NCI-H2081 (cell line): ENCODE measurements at regions not wholly inside any gene's neighbourhood (a gene's known extent, or its start where the extent isn't known, plus 50 kb on each side); places are given as distances from the start of the nearest gene placed in this dataset.
"Not testable (repeated sequence)": the region's sequence is repeated elsewhere in the genome, so short reads cannot be mapped to it uniquely, and the experiment has no call there.

ENCODE experiments used
- DNase-seq, 2 experiments: peaks; one replicate each; lab custom pipeline; 2025; lab: John Stamatoyannopoulos, UW

DNA sequence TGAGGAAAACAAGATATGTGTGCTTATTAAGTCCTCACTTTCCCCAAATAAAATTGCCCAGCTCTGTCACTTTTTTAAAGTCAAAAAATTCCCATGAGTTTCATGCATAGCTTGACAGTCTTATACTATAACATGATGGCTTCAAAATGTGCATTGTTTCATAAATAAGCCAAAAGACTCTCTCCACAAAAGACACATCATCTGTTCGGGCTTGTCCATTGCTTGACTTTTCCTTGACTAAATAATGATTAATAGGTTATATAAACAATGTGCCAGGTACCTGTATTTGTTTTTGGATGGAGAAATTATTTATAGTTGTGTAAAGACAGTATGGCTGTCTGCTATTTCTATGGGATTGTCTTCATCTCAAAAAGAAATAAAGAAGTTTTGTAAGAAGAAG is 329.2 kb upstream of the KLF3 start:
- no peak for DNase-seq

DNA sequence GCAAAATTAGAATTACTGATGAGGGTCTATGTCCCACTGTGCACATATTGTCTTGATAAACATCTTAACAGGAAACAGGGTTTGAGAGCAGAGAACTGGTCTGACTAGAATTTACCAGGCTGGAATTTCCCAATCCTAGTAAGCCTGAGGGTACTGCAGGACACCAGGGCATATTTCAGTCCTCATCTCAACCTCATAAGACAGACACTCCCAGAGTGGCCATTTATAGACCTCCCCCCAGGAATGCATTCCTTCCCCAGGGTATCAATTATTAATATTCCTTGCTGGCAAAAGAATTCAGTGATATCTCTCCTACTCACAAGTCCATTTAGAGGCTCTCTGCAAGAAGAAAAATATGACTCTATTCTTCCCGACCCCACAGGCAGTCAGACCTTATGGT is 325.1 kb upstream of the KLF3 start:
- DNase-seq = not testable (repeated sequence)

DNA sequence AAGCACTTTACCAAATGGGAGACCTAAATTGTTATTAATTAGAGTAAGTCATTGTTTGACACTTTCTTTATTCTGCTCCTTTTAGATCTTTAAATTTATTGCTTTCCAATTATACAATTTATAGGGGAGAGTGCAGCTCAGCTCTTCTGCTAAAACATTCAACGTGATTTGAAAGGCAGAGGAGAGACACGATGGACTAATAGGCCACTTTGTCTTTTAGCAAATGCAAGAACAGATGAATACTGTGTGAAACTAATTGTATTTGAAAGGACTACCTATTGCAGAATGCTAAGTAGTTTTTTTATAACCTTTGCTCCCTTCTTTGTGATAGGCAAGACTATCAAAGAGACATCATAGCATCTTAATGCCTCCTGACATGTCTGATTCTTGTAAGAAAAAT is 320.4 kb upstream of the KLF3 start:
- DNase-seq = peak in 1 of 2 experiments; percentile 3

DNA sequence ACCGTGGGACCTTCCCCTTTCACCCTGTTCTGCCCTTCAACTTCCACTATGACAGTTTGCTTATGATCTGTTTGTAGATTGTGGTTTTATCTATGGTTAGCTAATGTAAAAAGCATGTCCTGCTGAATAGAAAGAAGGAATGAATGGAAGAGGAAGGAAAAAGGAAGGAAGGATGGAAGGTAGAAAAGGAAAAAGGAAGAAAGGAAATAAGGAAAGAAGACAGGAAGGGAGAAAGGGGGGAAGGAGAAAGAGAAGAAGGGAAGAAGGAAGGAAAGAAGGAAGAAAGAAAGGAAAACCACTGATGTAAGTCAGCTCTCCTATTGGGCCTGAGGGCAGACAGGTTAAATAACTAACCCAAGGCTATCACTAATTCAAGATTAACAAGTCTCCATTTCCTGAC is 319.1 kb upstream of the KLF3 start:
- DNase-seq = no peak

DNA sequence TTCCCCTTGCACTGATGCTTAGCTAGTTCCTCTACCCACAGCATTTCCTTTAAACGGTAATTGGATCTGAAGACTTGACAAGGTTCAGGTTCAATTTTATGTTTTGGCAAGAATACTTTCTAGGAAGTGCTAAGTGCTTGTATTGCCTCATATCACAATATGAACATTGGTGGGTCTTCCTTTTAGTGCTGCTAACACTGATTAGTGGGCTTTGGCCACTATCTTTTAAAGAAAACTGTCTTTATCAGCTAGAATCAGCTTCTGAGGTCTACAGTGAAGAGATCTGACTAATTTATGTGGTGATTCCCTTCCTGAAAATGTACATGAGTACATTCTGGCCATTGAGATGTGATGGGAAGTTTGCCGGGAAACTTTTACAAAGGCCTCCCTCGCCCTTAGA is 316.7 kb upstream of the KLF3 start:
- DNase-seq = no peak

DNA sequence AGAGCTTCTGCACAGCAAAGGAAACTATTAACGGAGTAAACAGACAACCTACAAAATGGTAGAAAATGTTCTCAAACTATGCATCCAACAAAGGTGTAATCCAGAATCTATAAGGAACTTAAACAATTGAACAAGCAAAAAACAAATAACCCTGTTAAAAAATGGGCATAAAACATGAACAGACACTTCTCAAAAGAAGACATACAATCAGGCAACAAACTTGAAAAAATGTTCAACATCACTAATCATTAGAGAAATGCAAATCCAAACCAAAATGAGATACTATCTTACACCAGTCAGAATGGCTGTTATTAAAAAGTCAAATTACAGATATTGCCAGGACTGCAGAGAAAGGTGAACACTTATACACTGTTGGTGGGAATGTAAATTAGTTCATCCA is 309.6 kb upstream of the KLF3 start:
- no peak for DNase-seq

DNA sequence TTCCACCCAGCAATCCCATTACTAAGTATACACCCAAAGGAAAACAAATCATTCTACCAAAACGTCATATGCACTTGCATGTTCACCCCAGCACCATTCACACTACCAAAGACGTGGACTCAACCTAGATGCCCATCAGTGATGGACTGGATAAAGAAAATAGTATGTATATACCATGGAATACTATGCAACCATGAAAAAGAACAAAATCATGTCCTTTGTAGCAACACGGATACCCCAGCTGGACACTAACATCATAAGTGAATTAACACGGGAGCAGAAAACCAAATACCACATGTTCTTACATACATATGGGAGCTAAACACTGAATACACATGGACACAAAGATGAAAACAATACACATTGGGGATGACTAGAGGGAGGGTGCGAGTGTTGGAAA is 309.1 kb upstream of the KLF3 start:
- DNase-seq = no peak

DNA sequence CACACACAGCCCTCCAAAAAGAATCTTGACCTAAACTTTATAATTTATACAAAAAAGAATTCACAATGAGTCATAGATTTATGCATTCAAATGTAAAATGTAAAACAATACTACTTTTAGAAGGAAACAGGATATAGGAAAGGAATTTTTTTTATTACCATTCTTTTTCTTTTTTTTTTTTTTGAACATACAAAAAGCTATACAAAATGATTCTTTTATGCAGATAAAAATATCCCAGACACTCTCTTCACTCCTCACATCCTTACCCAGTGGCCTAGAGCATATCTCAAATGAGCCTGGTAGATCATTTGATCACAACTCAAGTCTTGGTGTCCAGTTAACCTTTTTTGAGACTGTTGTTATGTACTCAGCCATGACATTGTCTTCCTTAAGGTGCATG is 307.3 kb upstream of the KLF3 start:
- DNase-seq = no peak

DNA sequence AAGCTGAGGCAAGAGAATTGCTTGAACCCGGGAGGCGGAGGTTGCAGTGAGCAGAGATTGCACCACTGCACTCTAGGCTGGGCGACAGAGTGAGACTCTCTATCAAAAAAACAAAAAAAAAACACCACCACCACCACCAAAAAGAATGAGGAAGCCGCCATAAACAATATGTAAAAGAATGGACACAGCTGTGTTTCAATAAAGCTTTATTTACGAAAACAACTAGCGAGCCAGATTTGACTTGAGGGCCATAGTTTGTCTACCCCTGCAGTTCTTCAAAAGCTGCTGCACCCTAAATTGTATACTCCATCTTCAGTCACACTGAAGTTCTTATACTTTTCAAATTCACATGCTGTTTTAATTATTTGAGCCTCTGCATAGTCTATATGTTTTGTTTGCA is 306.5 kb upstream of the KLF3 start:
- DNase-seq = no peak

DNA sequence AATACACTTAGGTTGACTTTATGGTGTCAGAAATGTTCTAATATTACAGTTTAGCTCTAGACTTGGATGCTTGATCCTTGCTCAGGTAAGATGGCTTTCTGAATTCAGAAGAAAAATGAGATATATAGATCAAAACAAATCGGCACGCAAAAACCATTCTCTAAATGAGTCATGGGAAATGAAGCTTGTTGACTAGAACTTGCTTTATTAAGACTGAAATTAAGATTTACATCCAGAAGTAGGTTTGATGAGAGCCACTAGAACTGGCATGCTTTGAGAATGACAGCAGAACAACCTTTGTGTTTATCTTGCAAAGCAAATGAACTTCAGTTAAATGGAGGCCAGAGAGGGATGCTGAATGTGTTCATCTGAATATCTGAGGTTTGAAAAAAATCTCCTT is 304.9 kb upstream of the KLF3 start:
- DNase-seq = no peak

DNA sequence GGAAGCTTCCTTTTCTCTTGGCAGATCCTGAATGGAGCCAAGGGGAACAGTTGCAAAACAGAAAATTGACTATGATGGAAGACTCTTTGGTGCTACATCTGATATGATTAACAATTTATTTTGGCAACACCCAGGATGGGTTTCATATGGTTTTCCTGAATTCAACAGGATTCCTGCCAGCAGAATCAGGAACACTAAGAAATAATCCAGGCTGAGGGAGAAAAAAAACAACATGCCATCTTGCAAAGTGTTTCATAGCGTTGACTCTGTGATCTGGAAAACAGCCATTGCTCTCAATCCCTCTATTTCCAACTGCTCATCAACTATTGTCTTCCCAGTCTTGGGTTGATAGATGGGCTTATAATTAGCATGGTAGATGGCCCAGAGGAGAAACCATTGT is 303.8 kb upstream of the KLF3 start:
- no peak for DNase-seq

DNA sequence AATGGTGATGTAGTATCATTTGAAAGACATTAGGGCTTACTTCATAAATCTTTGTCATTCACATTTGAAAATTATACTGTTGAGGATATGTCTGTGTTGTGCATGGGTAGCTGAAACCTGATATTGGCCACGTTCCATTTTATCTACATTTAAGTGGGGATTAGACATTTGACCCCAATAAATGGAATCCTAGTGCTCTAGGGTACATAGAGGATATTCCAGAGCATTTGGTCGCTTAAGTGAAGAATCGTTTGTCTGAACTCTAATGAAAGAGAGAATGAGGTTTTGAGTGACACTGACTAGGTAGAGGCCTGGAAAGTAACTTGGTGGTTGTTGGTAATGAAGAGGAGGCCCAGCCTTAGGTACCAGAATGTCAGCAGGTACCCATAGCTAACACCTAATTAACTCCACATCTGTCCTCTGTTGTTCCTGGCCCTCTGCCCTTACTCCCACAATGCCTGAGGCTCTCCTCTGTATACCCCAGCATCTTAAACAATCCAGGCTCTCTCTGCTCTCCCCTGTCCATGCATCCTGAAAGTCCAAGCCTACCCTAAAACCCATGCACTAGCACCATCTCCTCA is 299.5 kb upstream of the KLF3 start:
- DNase-seq = peak; percentile 22 to 52

DNA sequence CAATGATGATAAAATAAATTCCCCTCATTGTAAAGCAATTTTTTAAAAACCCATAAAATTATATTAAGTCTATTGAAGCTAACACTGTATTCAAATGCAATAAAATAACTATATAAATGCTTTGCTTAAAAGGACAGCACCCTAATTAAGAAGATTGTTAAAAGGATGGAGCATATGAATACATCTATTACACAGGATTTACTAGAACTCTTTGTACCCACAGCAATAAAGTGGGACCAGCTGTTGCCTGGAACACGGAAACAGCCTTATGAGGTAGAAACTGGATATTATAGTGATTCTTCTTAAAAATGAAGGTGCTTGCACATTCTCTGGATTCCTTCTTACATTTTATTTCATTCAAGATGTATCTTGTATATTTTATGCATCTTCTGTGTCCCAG is 298.7 kb upstream of the KLF3 start:
- no peak for DNase-seq

DNA sequence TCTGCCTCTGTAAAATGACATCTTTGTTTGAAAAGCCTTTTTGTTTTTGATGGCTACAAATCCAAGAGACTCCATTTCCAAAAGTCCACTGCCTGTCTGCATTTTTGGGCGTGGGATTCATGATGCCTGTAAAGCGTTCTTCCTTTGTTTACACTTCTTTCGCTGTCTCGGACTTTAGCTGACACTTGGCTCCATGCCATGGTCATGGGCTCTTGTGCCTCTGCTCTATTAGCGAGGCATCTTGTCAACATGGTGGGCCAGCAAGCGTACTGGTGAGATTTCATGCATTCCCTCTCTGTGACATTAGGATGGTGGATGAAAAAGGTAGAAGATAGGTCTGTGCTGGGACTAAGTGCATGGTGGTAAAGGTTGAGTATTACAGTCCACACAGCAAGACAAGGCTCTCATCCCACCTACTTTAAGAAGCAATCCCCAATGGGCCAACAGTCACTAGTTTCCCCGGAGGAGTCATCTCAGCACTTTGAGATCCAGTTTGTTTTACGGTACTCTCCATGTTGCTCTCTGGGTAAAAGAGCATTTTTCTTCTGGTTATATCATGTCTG is 298.2 kb upstream of the KLF3 start:
- DNase-seq = peak in 1 of 2 experiments; percentile 31

DNA sequence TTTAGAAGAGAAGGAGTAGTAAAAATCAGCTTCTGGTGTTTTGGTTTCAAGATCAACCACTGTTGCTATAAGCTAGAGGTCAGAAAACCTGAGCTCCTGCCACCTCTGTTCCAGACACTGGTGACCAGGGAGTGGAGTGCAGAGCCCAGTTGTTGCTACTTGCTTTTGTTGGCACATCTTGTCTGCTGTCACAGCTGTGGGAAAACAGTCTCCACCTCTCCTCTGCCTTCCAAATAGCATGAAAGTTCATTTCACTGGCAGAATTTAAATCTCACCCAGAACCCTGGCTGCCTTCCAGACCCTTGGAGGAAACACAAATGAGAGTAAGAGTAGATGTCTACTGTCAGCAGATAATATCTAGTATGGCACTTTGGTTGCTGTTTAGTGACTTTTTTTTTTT is 297.5 kb upstream of the KLF3 start:
- DNase-seq = no peak

DNA sequence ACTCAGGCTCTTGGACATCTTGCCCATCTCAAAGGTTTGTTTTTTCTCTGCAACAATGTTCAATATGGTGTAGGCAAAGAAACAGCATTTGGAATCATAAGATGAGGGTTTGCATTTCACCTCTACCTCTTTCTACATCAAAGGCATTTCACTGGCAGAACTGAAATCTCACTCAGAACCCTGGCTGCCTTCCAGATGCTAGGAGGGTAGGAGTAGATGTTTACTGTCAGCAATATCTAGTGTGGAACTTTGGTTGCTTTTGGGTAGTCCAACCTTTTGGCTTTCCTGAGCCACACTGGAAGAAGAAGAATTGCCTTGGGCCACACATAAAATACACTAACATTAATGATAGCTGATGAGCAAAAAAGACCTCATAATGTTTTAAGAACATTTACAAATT is 297.0 kb upstream of the KLF3 start:
- no peak for DNase-seq

DNA sequence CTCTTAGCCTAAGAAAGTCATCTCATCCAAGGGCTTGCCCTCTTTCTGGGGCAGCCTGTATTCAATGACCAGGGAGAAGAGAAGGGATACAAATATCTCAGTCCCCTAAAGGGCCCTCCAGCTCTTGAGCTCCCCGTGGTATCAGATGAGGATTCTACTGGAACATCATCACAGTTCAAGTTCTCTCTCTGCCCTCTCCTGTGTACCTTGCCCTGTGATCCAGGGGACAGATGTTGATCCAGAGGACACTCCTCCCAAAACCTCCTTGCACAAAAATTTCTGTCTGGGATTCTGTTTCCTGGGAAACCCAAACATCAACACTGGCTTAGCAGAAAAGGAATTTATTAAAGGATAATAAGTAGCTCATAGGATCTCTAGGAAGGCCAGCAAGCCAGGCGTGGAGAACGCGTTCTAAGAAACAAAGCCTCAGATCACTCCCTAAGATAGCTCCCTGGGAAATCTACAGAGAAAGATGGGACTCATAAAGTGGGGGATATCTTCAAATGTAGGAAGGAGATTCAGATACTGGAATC is 296.3 kb upstream of the KLF3 start:
- DNase-seq = no peak

DNA sequence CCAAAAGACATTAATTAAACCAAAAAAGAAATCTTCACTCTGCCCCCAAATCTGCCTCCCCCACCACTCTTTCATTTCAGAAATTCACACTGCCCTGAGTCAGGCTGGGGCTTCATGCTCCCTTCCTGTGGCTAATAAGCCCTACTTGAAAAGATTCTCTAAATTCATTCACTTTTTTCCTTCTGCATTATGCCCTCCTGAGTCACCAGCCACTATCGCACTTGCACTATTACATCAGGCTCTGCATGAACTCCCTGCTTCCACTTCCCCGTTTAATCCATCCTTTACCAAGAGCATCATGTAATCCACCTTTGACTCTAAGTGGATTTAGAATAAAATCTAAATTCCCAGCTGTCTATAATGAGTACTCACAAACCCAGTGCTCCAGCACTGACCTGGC is 295.4 kb upstream of the KLF3 start:
- DNase-seq = no peak

DNA sequence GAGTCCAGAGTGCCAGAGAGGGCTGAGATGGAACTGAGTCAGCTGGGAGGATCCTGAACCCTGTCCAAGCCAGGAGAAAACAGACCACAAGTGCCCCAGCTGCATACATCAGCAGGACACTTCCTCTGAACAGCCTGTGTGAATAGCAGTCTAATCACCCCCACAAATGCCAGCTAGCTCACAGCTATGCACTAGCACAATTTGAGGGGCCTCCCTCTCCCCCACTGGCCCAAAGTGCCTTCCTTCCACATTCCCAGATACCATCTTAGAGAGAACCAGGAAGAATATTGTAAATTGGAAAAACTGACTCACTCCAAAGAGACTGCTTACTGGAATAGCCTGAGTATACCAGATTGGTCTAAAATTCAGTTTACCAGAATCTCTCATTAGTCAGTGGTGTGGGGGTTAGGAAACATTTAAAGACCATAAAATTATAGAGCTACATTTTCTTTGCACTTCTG is 292.6 kb upstream of the KLF3 start:
- peak in 1 of 2 experiments; percentile 2 for DNase-seq

DNA sequence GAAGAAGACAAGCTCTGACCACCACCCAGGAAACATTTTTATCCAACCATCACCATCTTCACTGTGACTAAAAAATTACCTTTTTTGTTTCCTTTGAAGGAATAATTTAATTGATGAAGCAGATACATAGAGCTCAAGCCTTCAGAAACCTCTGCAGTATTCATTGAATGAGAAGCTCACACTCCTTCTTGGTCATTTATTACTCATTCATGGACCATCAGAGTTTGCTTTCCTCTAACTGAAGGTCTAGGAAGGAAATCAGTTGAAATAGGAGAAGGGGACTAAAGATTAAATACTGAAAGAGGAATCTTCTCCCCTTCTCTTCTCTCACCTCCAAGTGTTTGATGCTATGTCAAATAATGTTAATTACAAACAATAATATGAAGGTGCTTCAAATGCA is 290.6 kb upstream of the KLF3 start:
- no peak for DNase-seq

DNA sequence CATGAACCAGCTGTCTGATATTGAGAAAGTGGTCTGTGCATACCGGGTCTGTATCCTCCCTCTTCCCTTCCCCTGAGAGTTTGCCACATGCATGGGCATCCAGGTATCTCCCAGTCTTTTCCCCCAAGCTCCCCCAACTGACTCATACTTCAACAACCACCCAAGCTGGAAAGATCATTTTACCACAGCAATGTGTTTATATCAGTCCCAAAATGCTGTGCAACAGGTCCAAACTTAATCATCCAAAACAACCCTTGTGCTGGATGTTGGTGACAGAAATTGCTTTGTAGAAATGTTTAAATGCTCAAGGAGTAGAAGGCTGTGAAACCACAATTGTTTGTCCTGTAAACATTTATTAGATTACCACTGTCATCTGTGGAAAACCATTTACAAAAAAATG is 286.8 kb upstream of the KLF3 start:
- no peak for DNase-seq

DNA sequence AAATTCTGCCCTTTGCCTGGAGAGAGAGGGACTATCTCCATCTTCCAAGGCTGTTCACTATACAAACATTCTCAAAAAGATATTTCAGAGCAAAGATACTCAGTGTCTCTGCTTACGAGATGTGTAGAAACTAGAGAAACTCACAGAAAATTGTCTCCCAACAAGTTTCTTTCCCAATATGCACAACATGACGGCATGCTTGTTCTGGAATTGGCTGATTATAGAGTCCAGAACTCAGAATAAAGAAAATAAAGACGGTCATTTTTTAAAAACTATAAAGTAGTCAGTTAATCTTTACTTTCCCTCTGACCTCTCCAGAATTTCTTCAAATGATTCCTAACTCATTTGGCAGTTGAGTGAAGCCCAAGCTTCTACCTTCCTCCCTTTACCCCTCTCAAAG is 285.5 kb upstream of the KLF3 start:
- DNase-seq = no peak

DNA sequence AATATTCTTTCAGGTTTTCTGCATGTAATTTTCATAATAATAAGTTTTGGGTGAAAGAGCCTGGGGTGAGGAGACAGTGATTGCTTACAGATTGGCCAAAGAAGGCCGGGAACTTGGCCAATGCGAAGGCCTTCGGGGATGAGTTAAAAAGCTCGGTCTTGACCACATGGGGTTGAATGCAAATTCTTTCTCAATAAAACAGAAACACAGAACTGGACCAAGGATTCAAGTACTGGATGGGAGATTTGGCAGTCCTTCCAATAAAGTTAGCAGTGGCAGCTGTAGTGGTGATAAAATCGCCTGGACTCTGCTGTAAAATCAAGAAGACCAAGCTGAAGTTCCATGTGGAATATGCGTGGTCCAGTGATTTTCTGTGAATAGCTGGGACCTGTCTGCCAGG is 282.2 kb upstream of the KLF3 start:
- no peak for DNase-seq

DNA sequence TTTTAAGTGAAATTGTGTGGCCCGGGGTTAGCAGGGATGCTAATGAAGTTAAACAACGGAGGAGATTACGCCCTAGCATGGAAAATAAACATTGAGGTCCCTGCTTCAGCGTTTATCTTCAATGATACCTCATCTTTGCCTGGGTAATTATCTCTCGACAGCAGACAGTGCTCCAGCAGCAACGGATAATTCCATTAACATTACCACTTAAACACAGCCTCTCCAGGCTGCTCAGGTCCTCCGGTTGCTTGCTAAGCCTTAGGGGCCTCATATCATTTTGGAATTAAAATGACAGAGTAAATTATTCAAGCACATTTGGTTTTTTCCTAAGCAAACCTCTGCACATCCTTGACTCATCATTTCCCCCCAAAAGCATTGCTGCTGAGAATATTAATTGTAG is 281.5 kb upstream of the KLF3 start:
- peak; percentile 63 to 81 for DNase-seq
